SU-DHL-6 (cell line): ENCODE measurements at regions not wholly inside any gene's neighbourhood (a gene's known extent, or its start where the extent isn't known, plus 50 kb on each side); places are given as distances from the start of the nearest gene placed in this dataset.
"Not testable (repeated sequence)": the region's sequence is repeated elsewhere in the genome, so short reads cannot be mapped to it uniquely, and the experiment has no call there.

Experiments used
- H2AFZ ChIP-seq: fragments of 200-600 bp; sonication (generic); 2 replicates; pipeline ENCODE4 v1.6.1; 2014; ENCODE audit warnings: low read depth, mild to moderate bottlenecking, moderate library complexity, mixed read lengths, antibody characterized with exemption, low read length; ENCODE audit not compliant: severe bottlenecking
- H3F3A ChIP-seq: fragments of 200-600 bp; shearing (Covaris generic); 2 replicates; pipeline ENCODE4 v1.6.0; 2016; ENCODE audit warnings: antibody characterized with exemption, mild to moderate bottlenecking; ENCODE audit not compliant: insufficient read depth
- H3K27ac ChIP-seq: fragments of 200-600 bp; sonication (generic); 2 replicates; pipeline ENCODE4 v1.5.1; 2016; ENCODE audit warnings: low read depth, mild to moderate bottlenecking, low read length, moderate library complexity, mixed read lengths
- H3K27me3 ChIP-seq: fragments of 200-600 bp; sonication (generic), shearing (Covaris generic); 2 replicates; pipeline ENCODE4 v1.6.0; 2014; ENCODE audit warnings: mild to moderate bottlenecking, low read length
- H3K36me3 ChIP-seq: fragments of 200-600 bp; sonication (generic); 2 replicates; pipeline ENCODE4 v1.6.1; 2014; ENCODE audit warnings: mild to moderate bottlenecking, low read length, mixed read lengths
- H3K4me2 ChIP-seq: fragments of 300-600, 200-600 bp; shearing (Covaris generic), sonication (generic); 2 replicates; pipeline ENCODE4 v1.6.0; 2014; ENCODE audit warnings: low read length, low read depth, mild to moderate bottlenecking; ENCODE audit not compliant: poor library complexity, severe bottlenecking
- H3K4me3 ChIP-seq: fragments of 200-600 bp; sonication (generic); 2 replicates; pipeline ENCODE4 v1.5.1; 2014; ENCODE audit warnings: antibody characterized with exemption, low read length, mild to moderate bottlenecking, mixed read lengths; ENCODE audit not compliant: insufficient read depth, poor library complexity, severe bottlenecking
- H3K79me2 ChIP-seq: fragments of 200-600 bp; sonication (generic); 2 replicates; pipeline ENCODE4 v1.6.1; 2014; ENCODE audit warnings: mild to moderate bottlenecking, low read length, moderate library complexity; ENCODE audit not compliant: insufficient read depth
- H3K9ac ChIP-seq: fragments of 200-600 bp; sonication (generic); 2 replicates; pipeline ENCODE4 v1.7.0; 2014; ENCODE audit warnings: mild to moderate bottlenecking, low read length
- H3K9me2 ChIP-seq: fragments of 200-600 bp; sonication (generic); replicated peaks from 2 replicates; pipeline ENCODE4 v1.6.1; 2014; ENCODE audit warnings: low read length; ENCODE audit not compliant: insufficient read depth
- H3K9me3 ChIP-seq: fragments of 200-600 bp; sonication (generic); 2 replicates; pipeline ENCODE4 v1.6.1; 2014; ENCODE audit warnings: low read length, mixed read lengths; ENCODE audit not compliant: insufficient read depth
- H4K20me1 ChIP-seq: fragments of 200-600 bp; sonication (generic); 2 replicates; pipeline ENCODE4 v1.6.1; 2014; ENCODE audit warnings: low read depth, mild to moderate bottlenecking, antibody characterized with exemption, low read length, moderate library complexity, mixed read lengths
- EZH2phosphoT487 ChIP-seq: fragments of 200-600 bp; sonication (generic), shearing (Covaris generic); conservative IDR thresholded peaks from 2 replicates; pipeline ENCODE4 v1.6.1; 2018; ENCODE audit warnings: mild to moderate bottlenecking, antibody characterized with exemption, low read length, moderate library complexity, mixed read lengths
- TF ChIP-seq, protein P1 (sequence below): fragments of 200-600 bp; sonication (generic); IDR thresholded peaks from one replicate; pipeline ENCODE4 v1.5.1; 2017; ENCODE audit warnings: antibody characterized with exemption, mild to moderate bottlenecking, low read length, moderate library complexity; ENCODE audit not compliant: insufficient read depth, poor library complexity, severe bottlenecking

DNA sequence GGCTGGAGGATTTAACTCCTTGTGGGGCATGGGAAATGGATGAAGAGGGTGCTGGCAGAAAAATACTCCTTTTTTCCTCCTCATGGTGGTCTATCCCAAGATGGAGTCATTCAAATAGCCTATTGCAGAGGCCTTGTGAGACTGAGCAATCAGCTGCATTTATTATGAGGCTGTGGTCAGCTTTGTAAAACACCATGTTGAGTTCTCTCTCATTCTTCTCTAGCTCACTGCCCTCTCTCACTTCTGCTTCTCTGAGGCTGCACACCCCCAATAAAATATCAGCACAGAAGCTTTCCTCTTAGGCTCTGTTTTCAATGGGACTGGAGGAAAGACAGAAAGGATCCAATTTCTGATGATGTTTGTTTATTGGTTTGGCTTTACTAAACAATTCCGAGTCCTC lies 467.1 kb downstream of the ADCYAP1 start:
- Histone ChIP-seq H3K9me2 (no peaks in the 10 kb centered on the region), H3K79me2 (no peaks in the 10 kb centered on the region), H3K36me3 (no peaks in the 10 kb centered on the region), H3K4me2 (no peak overlapping the region), H4K20me1 (no peaks in the 10 kb centered on the region), H3K9me3 (no peaks in the 10 kb centered on the region), H3K4me3 (no peak overlapping the region), H3F3A (no peaks in the 10 kb centered on the region), H3K27me3 (no peaks in the 10 kb centered on the region), H3K27ac (no peak overlapping the region), H3K9ac (no peak overlapping the region), H2AFZ (no peak overlapping the region)
- TF ChIP-seq, protein P1, sequence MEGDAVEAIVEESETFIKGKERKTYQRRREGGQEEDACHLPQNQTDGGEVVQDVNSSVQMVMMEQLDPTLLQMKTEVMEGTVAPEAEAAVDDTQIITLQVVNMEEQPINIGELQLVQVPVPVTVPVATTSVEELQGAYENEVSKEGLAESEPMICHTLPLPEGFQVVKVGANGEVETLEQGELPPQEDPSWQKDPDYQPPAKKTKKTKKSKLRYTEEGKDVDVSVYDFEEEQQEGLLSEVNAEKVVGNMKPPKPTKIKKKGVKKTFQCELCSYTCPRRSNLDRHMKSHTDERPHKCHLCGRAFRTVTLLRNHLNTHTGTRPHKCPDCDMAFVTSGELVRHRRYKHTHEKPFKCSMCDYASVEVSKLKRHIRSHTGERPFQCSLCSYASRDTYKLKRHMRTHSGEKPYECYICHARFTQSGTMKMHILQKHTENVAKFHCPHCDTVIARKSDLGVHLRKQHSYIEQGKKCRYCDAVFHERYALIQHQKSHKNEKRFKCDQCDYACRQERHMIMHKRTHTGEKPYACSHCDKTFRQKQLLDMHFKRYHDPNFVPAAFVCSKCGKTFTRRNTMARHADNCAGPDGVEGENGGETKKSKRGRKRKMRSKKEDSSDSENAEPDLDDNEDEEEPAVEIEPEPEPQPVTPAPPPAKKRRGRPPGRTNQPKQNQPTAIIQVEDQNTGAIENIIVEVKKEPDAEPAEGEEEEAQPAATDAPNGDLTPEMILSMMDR = no peak
- TF ChIP-seq EZH2phosphoT487 = no peak

DNA sequence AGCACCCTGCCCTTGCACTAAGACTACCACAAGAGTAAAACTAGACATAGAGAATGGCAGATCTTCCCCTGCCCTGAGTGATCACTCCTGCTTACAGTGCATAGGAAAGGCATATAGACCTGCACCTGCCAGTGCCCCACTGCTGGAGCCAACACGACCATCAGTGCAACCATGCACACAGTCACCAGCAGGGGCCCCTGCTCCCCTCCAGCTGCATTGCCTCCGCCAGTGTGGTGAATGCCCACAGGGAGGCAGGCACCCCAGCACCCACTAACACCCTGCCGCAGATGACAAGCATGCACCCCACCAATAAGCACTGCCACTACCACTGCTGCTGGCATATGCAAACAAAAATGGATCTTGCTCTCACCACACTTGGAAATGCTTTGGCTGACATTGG lies 478.8 kb downstream of the ADCYAP1 start:
- H3K27ac ChIP-seq = no peak overlapping the region
- H3K9me2 ChIP-seq = no peaks in the 10 kb centered on the region
- H3K9me3 ChIP-seq = no peaks in the 10 kb centered on the region
- no peaks in the 10 kb centered on the region for H4K20me1 ChIP-seq
- no peak overlapping the region for H3K4me3 ChIP-seq
- H3K9ac ChIP-seq = no peak overlapping the region
- no peaks in the 10 kb centered on the region for H3K36me3 ChIP-seq
- no peak overlapping the region for H3K4me2 ChIP-seq
- TF ChIP-seq, protein P1 = no peak
- no peak for TF ChIP-seq EZH2phosphoT487
- no peaks in the 10 kb centered on the region for H3K79me2 ChIP-seq
- no peaks in the 10 kb centered on the region for H3K27me3 ChIP-seq
- no peak overlapping the region for H2AFZ ChIP-seq
- no peaks in the 10 kb centered on the region for H3F3A ChIP-seq

DNA sequence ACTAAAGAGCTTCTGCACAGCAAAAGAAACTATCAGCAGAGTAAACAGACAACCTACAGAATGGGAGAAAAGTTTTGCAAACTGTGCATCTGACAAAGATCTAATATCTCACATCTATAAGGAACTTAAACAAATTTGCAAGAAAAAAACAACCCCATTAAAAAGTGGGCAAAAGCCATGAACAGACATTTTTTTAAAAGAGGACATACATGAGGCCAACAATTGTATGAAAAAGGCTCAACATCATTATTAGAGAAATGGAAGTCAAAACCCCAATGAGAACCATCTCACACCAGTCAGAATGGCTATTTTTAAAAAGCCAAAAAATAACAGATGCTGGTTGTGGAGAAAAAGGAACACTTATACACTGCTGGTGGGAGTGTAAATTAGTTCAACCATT lies 483.8 kb downstream of the ADCYAP1 start:
- H3K9ac ChIP-seq, H3F3A ChIP-seq, H3K36me3 ChIP-seq, H3K79me2 ChIP-seq, H4K20me1 ChIP-seq, H3K27ac ChIP-seq, H3K4me2 ChIP-seq, H3K4me3 ChIP-seq, H3K9me3 ChIP-seq, H3K27me3 ChIP-seq, H2AFZ ChIP-seq, H3K9me2 ChIP-seq: not testable (repeated sequence)

DNA sequence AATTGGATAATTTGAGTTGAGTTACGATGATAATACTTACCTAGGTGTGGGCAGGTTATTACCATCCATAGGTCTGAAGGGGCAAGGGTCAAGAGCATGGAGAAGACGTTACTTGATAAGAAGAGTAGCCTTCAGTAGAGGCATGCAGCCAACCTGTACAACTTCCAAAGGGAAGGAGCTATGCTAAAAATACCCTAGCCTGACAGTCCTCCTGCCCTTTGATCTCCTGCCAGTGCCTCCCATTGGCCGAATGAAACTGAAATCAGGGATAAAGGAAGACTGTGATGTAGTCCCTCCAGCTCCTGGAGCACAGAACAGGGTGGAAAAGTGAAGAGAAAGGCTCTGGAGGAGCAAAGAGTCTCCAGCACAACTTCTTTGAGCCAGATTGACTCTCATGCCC lies 487.4 kb downstream of the ADCYAP1 start:
- H3F3A ChIP-seq = no peaks in the 10 kb centered on the region
- no peaks in the 10 kb centered on the region for H3K79me2 ChIP-seq
- no peak overlapping the region for H3K9ac ChIP-seq
- H3K36me3 ChIP-seq = no peaks in the 10 kb centered on the region
- no peaks in the 10 kb centered on the region for H3K27me3 ChIP-seq
- no peaks in the 10 kb centered on the region for H4K20me1 ChIP-seq
- TF ChIP-seq EZH2phosphoT487 = no peak
- TF ChIP-seq, protein P1 = no peak
- H3K9me3 ChIP-seq = no peaks in the 10 kb centered on the region
- H3K4me2 ChIP-seq = no peak overlapping the region
- no peak overlapping the region for H3K27ac ChIP-seq
- H2AFZ ChIP-seq = no peak overlapping the region
- no peaks in the 10 kb centered on the region for H3K9me2 ChIP-seq
- no peak overlapping the region for H3K4me3 ChIP-seq
